Sigmoid colon (tissue), 6 donors: ENCODE measurements at regions not wholly inside any gene's neighbourhood (a gene's known extent, or its start where the extent isn't known, plus 50 kb on each side); places are given as distances from the start of the nearest gene placed in this dataset.

Source experiments
- DNase-seq: peaks from one replicate; pipeline ENCODE4 v3.0.0-alpha.2; 2019
- H3K27ac ChIP-seq, 4 donors: fragments of 200-600 bp; sonication (generic); one replicate each; pipeline ENCODE4 v1.5.1; 2016 to 2019; ENCODE audit warnings: mild to moderate bottlenecking in 1 of 4
- H3K27me3 ChIP-seq, 3 donors: fragments of 200-600 bp; sonication (generic); one replicate each; pipeline ENCODE4 v1.5.1; 2019; ENCODE audit warnings: mild to moderate bottlenecking in 1 of 3
- H3K36me3 ChIP-seq, 4 donors: fragments of 200-600 bp; sonication (generic); one replicate each; pipeline ENCODE4 v1.5.1; 2016 to 2019
- H3K4me1 ChIP-seq, 4 donors: fragments of 200-600 bp; sonication (generic); one replicate each; pipeline ENCODE4 v1.5.1; 2017 to 2019
- H3K4me3 ChIP-seq, 4 donors: fragments of 200-600 bp; sonication (generic); one replicate each; pipeline ENCODE4 v1.5.1; 2017 to 2019; ENCODE audit warnings: mild to moderate bottlenecking in 2 of 4, moderate library complexity in 1 of 4
- H3K9me3 ChIP-seq, 4 donors: fragments of 200-600 bp in 3 of 4; sonication (generic) in 3 of 4; one replicate each; pipeline versions ENCODE4 v1.5.1 to v1.6.1; 2013 to 2019
- CTCF ChIP-seq, 4 experiments: fragments of 450-650 bp in 3 of 4; fragments of 200-600 bp in 1 of 4; IDR thresholded peaks; one replicate each; pipeline ENCODE4 v1.5.1; 2016 to 2019; ENCODE audit warnings: antibody characterized with exemption in 4 of 4, mild to moderate bottlenecking in 3 of 4, moderate library complexity in 2 of 4
- EP300 ChIP-seq, 4 donors: sonication (generic); formaldehyde crosslinking; IDR thresholded peaks; one replicate each; pipeline ENCODE4 v1.6.1; 2017; ENCODE audit warnings: antibody characterized with exemption in 4 of 4
- POLR2A ChIP-seq, 2 donors: fragments of 450-650 bp; IDR thresholded peaks; one replicate each; pipeline ENCODE4 v1.6.1; 2016; ENCODE audit warnings: antibody characterized with exemption in 2 of 2, mild to moderate bottlenecking in 2 of 2, moderate library complexity in 2 of 2
- POLR2AphosphoS5 ChIP-seq, 4 donors: sonication (generic); formaldehyde crosslinking; IDR thresholded peaks; one replicate each; pipeline ENCODE4 v1.6.1; 2017; ENCODE audit warnings: antibody characterized with exemption in 4 of 4
- WGBS, 2 donors: extraction: QIAGEN DNeasy Blood & Tissue Kit; methylation state at CpG; one replicate each; pipeline ENCODE4 v1.1.7; 2013; 5-methylcytosine and 5-hydroxymethylcytosine counted together
- intact Hi-C: fragments of 100-400 bp; cut with DNase I; formaldehyde crosslinking; loops from one replicate; pipeline ENCODE4 v1.15.1; 2023
- donor health status: healthy with polysubstance abuse.
- donor health status: healthy.

GRCh38 chr3:117556646-117557407 is 847.2 kb downstream of the TUSC7 start:
- Histone ChIP-seq H3K36me3 (no peaks in the 10 kb centered on the region), H3K9me3 (no peaks in the 10 kb centered on the region), H3K27me3 (no peaks in the 10 kb centered on the region), H3K4me1 (no peaks in the 10 kb centered on the region), H3K4me3 (no peak overlapping the region), H3K27ac (no peak overlapping the region)
- no peak for DNase-seq
- intact Hi-C loops, result no loop called here
- 64 to 72% methylated on average over 2 of the region's 2 CpGs for WGBS, 2 donors
- TF ChIP-seq POLR2AphosphoS5 (IDR thresholded peaks at IDR 0.05), result no peak
- no peak for TF ChIP-seq CTCF (IDR thresholded peaks at IDR 0.05)
- TF ChIP-seq POLR2A (IDR thresholded peaks at IDR 0.05), result no peak
- TF ChIP-seq EP300 (IDR thresholded peaks at IDR 0.05), result no peak

GRCh38 chr3:117557464-117558090 is 848.0 kb downstream of the TUSC7 start:
- Histone ChIP-seq H3K27me3 (no peaks in the 10 kb centered on the region), H3K36me3 (no peaks in the 10 kb centered on the region), H3K4me3 (no peak overlapping the region), H3K27ac (no peak overlapping the region), H3K4me1 (no peaks in the 10 kb centered on the region), H3K9me3 (no peaks in the 10 kb centered on the region)
- WGBS, 2 donors, result 42 to 72% methylated on average over 2 of the region's 2 CpGs
- no peak for DNase-seq
- intact Hi-C loops, result no loop called here
- TF ChIP-seq CTCF (IDR thresholded peaks at IDR 0.05), result no peak
- TF ChIP-seq EP300 (IDR thresholded peaks at IDR 0.05), result no peak

DNA sequence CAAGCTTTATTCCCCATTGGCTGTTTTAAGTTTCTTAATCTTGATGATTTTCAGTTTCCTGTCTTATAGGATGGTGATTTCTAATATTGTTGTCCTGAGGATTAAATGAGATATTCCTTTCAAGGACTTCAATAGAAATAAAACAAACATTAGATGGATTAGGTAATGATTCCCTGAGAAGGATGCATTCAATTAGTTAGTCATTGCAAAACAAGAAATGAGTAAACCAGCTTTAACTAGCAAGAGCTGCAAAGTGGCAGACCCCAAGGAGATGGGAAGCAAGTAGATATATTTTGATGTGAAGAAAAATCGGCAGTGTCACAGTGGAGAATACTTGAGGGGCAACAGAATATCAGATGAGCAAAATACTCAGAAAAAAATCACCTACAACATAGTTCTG is 849.1 kb downstream of the TUSC7 start:
- H3K9me3 ChIP-seq, result no peaks in the 10 kb centered on the region
- WGBS, 2 donors, result 78 to 85% methylated on average over 1 of the region's 1 CpG
- no peaks in the 10 kb centered on the region for H3K4me1 ChIP-seq
- intact Hi-C loops, result no loop called here
- no peaks in the 10 kb centered on the region for H3K36me3 ChIP-seq
- H3K4me3 ChIP-seq, result no peak overlapping the region
- no peaks in the 10 kb centered on the region for H3K27me3 ChIP-seq
- TF ChIP-seq POLR2AphosphoS5 (IDR thresholded peaks at IDR 0.05), result no peak
- no peak for TF ChIP-seq EP300 (IDR thresholded peaks at IDR 0.05)
- no peak for TF ChIP-seq POLR2A (IDR thresholded peaks at IDR 0.05)
- no peak for TF ChIP-seq CTCF (IDR thresholded peaks at IDR 0.05)
- DNase-seq, result no peak
- no peak overlapping the region for H3K27ac ChIP-seq

DNA sequence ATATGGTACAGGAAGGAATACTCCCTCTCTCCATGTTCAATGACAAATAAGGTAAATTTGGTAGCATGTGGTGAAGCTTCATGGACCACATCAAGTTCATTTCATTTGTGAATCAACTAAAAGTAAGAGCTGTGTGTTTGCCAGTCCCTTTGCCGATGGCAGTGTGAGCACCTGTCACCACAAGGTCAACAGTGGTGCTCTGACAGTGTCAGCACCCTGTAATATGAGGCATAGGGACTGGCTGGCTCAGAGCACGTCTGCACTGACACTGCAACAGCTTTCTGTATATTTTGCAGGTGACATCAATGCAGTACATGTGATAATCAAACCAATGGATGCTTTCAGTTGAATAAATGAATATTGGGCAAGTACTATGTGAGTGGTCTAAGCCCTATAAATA is 852.4 kb downstream of the TUSC7 start:
- TF ChIP-seq CTCF (IDR thresholded peaks at IDR 0.05), result no peak
- no peak for TF ChIP-seq EP300 (IDR thresholded peaks at IDR 0.05)
- TF ChIP-seq POLR2A (IDR thresholded peaks at IDR 0.05), result no peak
- no peak for TF ChIP-seq POLR2AphosphoS5 (IDR thresholded peaks at IDR 0.05)
- Histone ChIP-seq H3K4me3 (no peak overlapping the region), H3K36me3 (no peaks in the 10 kb centered on the region), H3K27me3 (no peaks in the 10 kb centered on the region), H3K9me3 (no peaks in the 10 kb centered on the region), H3K4me1 (no peaks in the 10 kb centered on the region), H3K27ac (no peak overlapping the region)
- intact Hi-C loops, result no loop called here
- WGBS, 2 donors, result 39 to 73% methylated on average over 2 of the region's 2 CpGs
- no peak for DNase-seq
